ENCODE measurements at regions not wholly inside any gene's neighbourhood (a gene's known extent, or its start where the extent isn't known, plus 50 kb on each side); places are given as distances from the start of the nearest gene placed in this dataset.

- no peak for DNase-seq (ENCODE audit: low read depth)
- TF ChIP-seq CTCF (IDR thresholded peaks at IDR 0.05; ENCODE audit: low read depth, low read length, missing control alignments) = no peak
- in situ Hi-C loops (cut with HindIII; ENCODE audit: low sequenced_read_pairs) = no loop called here
- H3K4me3 ChIP-seq (ENCODE audit: low read depth, low read length) = no peak overlapping the region
Observed at GRCh38 chr5:125704888-125705287, 718.3 kb upstream of the GRAMD2B start.

GRCh38 chr5:125708583-125708982, 714.6 kb upstream of the GRAMD2B start:
- no peak overlapping the region for H3K4me3 ChIP-seq (ENCODE audit: low read depth, low read length)
- in situ Hi-C loops (cut with HindIII; ENCODE audit: low sequenced_read_pairs) = no loop called here
- no peak for TF ChIP-seq CTCF (IDR thresholded peaks at IDR 0.05; ENCODE audit: low read depth, low read length, missing control alignments)
- no peak for DNase-seq (ENCODE audit: low read depth)

- no peak for TF ChIP-seq CTCF (IDR thresholded peaks at IDR 0.05; ENCODE audit: low read depth, low read length, missing control alignments)
- DNase-seq (ENCODE audit: low read depth) = no peak
- in situ Hi-C loops (cut with HindIII; ENCODE audit: low sequenced_read_pairs) = no loop called here
- H3K4me3 ChIP-seq (ENCODE audit: low read depth, low read length) = no peak overlapping the region
Observed at GRCh38 chr5:125710745-125711144, 712.5 kb upstream of the GRAMD2B start.

GRCh38 chr5:125712397-125712796, 710.8 kb upstream of the GRAMD2B start:
- H3K4me3 ChIP-seq (ENCODE audit: low read depth, low read length) = no peak overlapping the region
- no peak for TF ChIP-seq CTCF (IDR thresholded peaks at IDR 0.05; ENCODE audit: low read depth, low read length, missing control alignments)
- in situ Hi-C loops (cut with HindIII; ENCODE audit: low sequenced_read_pairs) = no loop called here
- no peak for DNase-seq (ENCODE audit: low read depth)

GRCh38 chr5:125713109-125713805, 710.0 kb upstream of the GRAMD2B start:
- DNase-seq (ENCODE audit: low read depth) = no peak
- H3K4me3 ChIP-seq (ENCODE audit: low read depth, low read length) = no peak overlapping the region
- no peak for TF ChIP-seq CTCF (IDR thresholded peaks at IDR 0.05; ENCODE audit: low read depth, low read length, missing control alignments)
- in situ Hi-C loops (cut with HindIII; ENCODE audit: low sequenced_read_pairs) = no loop called here

GRCh38 chr5:125715216-125715615, 708.0 kb upstream of the GRAMD2B start:
- in situ Hi-C loops (cut with HindIII; ENCODE audit: low sequenced_read_pairs) = no loop called here
- no peak for DNase-seq (ENCODE audit: low read depth)
- TF ChIP-seq CTCF (IDR thresholded peaks at IDR 0.05; ENCODE audit: low read depth, low read length, missing control alignments) = no peak
- no peak overlapping the region for H3K4me3 ChIP-seq (ENCODE audit: low read depth, low read length)
